OCI-LY7 (cell line): ENCODE measurements at regions not wholly inside any gene's neighbourhood (a gene's known extent, or its start where the extent isn't known, plus 50 kb on each side); places are given as distances from the start of the nearest gene placed in this dataset.
A peak's percentile ranks its signal among the peaks of the same experiment; 100 is the strongest.

Source experiments
- BruUV-seq: library from RNA; stranded (reverse); fragments of 400-500 nt; replicated peaks from 2 replicates; lab custom pipeline; 2021; lab: Mats Ljungman, UMichigan
- CTCF ChIA-PET: fragments of 300-600 bp; sonication (Branson Sonifier 250); formaldehyde crosslinking; loops from one replicate; lab custom pipeline; 2022; ENCODE audit warnings: antibody characterized with exemption; ENCODE audit not compliant: unreplicated experiment; lab: Charles Lee
- POLR2A ChIA-PET: fragments of 300-600 bp; sonication (Branson Sonifier 250); formaldehyde crosslinking; loops from one replicate; lab custom pipeline; 2022; ENCODE audit warnings: antibody characterized with exemption; lab: Charles Lee
- DNase-seq: peaks from one replicate; pipeline ENCODE4 v3.0.0-alpha.2; 2015; ENCODE audit warnings: low spot score
- H2AFZ ChIP-seq: fragments of 200-600 bp; sonication (generic), shearing (Covaris generic); 2 replicates; pipeline ENCODE4 v1.6.1; 2014; ENCODE audit warnings: mild to moderate bottlenecking, antibody characterized with exemption, low read length, moderate library complexity
- H3K27ac ChIP-seq: fragments of 200-600 bp; sonication (generic); 2 replicates; pipeline ENCODE4 v1.5.1; 2014; ENCODE audit warnings: mixed run types, low read depth, mild to moderate bottlenecking, moderate library complexity, low read length, inconsistent platforms; ENCODE audit not compliant: poor library complexity, severe bottlenecking
- H3K36me3 ChIP-seq: fragments of 200-600 bp; sonication (generic); 2 replicates; pipeline ENCODE4 v1.6.1; 2014; ENCODE audit warnings: mild to moderate bottlenecking, antibody characterized with exemption, low read length, moderate library complexity, mixed read lengths; ENCODE audit not compliant: insufficient read depth
- H3K4me1 ChIP-seq: fragments of 200-600 bp; sonication (generic); 2 replicates; pipeline ENCODE4 v1.5.1; 2014; ENCODE audit warnings: mild to moderate bottlenecking, low read length; ENCODE audit not compliant: insufficient read depth, poor library complexity, severe bottlenecking
- H3K4me2 ChIP-seq: fragments of 200-600 bp; sonication (generic); 2 replicates; pipeline ENCODE4 v1.6.1; 2014; ENCODE audit warnings: mild to moderate bottlenecking, low read length
- H3K4me3 ChIP-seq: fragments of 200-600 bp; sonication (generic); 2 replicates; pipeline ENCODE4 v1.5.1; 2014; ENCODE audit warnings: mild to moderate bottlenecking, low read depth, low read length; ENCODE audit not compliant: poor library complexity, severe bottlenecking
- H3K79me2 ChIP-seq: fragments of 200-600 bp; sonication (generic); 2 replicates; pipeline ENCODE4 v1.6.1; 2016; ENCODE audit warnings: low read depth, mild to moderate bottlenecking, low read length, moderate library complexity, mixed read lengths; ENCODE audit not compliant: insufficient read depth
- H3K9me2 ChIP-seq: fragments of 200-600 bp; sonication (generic); 2 replicates; pipeline ENCODE4 v1.6.1; 2016; ENCODE audit warnings: mild to moderate bottlenecking, low read length, mixed read lengths; ENCODE audit not compliant: insufficient read depth
- H3K9me3 ChIP-seq: fragments of 200-600 bp; sonication (generic); 2 replicates; pipeline ENCODE4 v1.6.1; 2014; ENCODE audit warnings: mild to moderate bottlenecking, mixed run types, low read length, mixed read lengths
- H4K20me1 ChIP-seq: fragments of 200-600 bp; sonication (generic); 2 replicates; pipeline ENCODE4 v1.6.1; 2014; ENCODE audit warnings: mild to moderate bottlenecking, antibody characterized with exemption, low read length, moderate library complexity, mixed read lengths; ENCODE audit not compliant: insufficient read depth
- EZH2phosphoT487 ChIP-seq: fragments of 200-600 bp; sonication (generic); IDR thresholded peaks from 2 replicates; pipeline ENCODE4 v1.6.1; 2018; ENCODE audit warnings: low read depth, borderline replicate concordance, mild to moderate bottlenecking, mixed run types, antibody characterized with exemption, low read length, moderate library complexity, mixed read lengths
- intact Hi-C: fragments of 100-400 bp; cut with micrococcal nuclease; formaldehyde crosslinking; loops from one replicate; pipeline ENCODE4 v1.10.0; 2022; ENCODE audit not compliant: unreplicated experiment
- TF ChIP-seq, protein P1 (sequence below): fragments of 200-600 bp; sonication (generic); conservative IDR thresholded peaks from 2 replicates; pipeline ENCODE4 v1.5.1; 2014; ENCODE audit warnings: mild to moderate bottlenecking, antibody characterized with exemption, low read length, moderate library complexity, mixed read lengths

DNA sequence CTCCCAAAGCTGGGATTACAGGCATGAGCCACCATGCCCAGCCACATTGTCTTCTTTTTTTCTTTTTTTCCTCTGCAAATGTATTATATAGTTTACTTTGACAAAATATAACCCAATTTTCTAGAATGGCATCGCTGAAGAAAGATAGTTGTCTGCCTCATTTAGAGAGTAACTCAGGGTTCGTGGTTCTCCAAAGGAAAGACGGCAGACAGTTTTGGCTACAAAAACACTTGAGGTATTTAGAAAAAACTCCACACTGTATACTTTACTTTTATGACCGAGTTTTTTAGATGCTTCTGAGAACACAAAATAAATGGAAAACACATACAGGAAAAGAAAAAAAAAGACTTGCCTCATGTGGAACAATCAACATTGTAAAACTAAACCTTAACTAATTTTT lies 369.1 kb upstream of the ATP2B1 start:
- no peak overlapping the region; the same call in 1 of the 2 replicates for H2AFZ ChIP-seq
- H3K36me3 ChIP-seq, result peaks cover 9% of the 10 kb centered on the region
- BruUV-seq, result no TSS peak
- H4K20me1 ChIP-seq, result no peaks in the 10 kb centered on the region
- peaks cover 58% of the 10 kb centered on the region for H3K4me1 ChIP-seq
- intact Hi-C loops, result loop anchor here (5.0 kb wide), 1 partner anchor 150 kb away; no protein-coding TSS in a partner anchor
- DNase-seq, result no peak
- H3K4me3 ChIP-seq, result no peak overlapping the region
- POLR2A ChIA-PET, result interaction anchor here (0.7 to 2.5 kb wide), 6 partner anchors 14 to 368 kb away, joined by 4 to 12 read pairs (median 6); no protein-coding TSS in a partner anchor
- H3K9me3 ChIP-seq, result peaks cover 12% of the 10 kb centered on the region; the same call in 1 of the 2 replicates
- CTCF ChIA-PET, result interaction anchor here (1.9 kb wide), 1 partner anchor 8 kb away, joined by 5 read pairs; no protein-coding TSS in a partner anchor
- no peaks in the 10 kb centered on the region for H3K9me2 ChIP-seq
- no peak overlapping the region for H3K4me2 ChIP-seq
- H3K27ac ChIP-seq, result peak overlapping the region; percentile 87
- H3K79me2 ChIP-seq, result no peaks in the 10 kb centered on the region
- TF ChIP-seq, protein P1, sequence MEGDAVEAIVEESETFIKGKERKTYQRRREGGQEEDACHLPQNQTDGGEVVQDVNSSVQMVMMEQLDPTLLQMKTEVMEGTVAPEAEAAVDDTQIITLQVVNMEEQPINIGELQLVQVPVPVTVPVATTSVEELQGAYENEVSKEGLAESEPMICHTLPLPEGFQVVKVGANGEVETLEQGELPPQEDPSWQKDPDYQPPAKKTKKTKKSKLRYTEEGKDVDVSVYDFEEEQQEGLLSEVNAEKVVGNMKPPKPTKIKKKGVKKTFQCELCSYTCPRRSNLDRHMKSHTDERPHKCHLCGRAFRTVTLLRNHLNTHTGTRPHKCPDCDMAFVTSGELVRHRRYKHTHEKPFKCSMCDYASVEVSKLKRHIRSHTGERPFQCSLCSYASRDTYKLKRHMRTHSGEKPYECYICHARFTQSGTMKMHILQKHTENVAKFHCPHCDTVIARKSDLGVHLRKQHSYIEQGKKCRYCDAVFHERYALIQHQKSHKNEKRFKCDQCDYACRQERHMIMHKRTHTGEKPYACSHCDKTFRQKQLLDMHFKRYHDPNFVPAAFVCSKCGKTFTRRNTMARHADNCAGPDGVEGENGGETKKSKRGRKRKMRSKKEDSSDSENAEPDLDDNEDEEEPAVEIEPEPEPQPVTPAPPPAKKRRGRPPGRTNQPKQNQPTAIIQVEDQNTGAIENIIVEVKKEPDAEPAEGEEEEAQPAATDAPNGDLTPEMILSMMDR, result no peak
- no peak for TF ChIP-seq EZH2phosphoT487

DNA sequence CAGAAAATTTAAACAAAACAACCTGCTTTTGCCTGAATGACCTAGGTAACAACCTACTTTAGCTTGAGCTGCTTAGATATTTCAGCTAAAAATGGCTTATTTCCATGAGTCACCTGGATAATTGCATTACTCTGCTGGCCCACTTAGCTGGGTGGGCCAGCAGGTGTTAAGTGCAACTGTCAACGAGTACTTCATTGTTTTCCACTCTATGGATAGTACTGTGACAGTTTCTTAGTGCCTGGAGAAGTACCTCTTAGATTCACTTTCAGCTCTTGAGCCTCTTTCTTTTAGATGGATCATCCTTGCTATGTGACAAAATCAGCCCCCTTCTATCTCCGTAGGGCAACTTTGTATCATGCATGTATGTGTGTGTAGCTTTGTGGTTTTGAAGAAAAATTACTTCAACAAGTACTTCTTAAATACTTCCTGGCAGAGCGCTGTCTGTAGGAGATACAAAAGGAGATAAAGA lies 368.2 kb upstream of the ATP2B1 start:
- Histone ChIP-seq H3K4me3 (no peak overlapping the region), H3K4me1 (peaks cover 66% of the 10 kb centered on the region), H3K9me3 (peaks cover 15% of the 10 kb centered on the region; the same call in 1 of the 2 replicates), H4K20me1 (no peaks in the 10 kb centered on the region), H3K36me3 (peaks cover 12% of the 10 kb centered on the region), H3K9me2 (no peaks in the 10 kb centered on the region), H3K27ac (peak overlapping the region; percentile 87), H3K4me2 (peak overlapping the region; percentile 8), H3K79me2 (no peaks in the 10 kb centered on the region), H2AFZ (peak overlapping the region; percentile 42)
- peak; percentile 82 for DNase-seq
- intact Hi-C loops, result loop anchor here (5.0 kb wide), 1 partner anchor 150 kb away; no protein-coding TSS in a partner anchor
- TF ChIP-seq, protein P1, result no peak
- TF ChIP-seq EZH2phosphoT487, result no peak
- POLR2A ChIA-PET, result interaction anchor here (0.5 to 2.5 kb wide), 17 partner anchors 8 to 459 kb away, joined by 3 to 17 read pairs (median 5); no protein-coding TSS in a partner anchor
- no TSS peak for BruUV-seq
- CTCF ChIA-PET, result interaction anchor here (1.9 kb wide), 1 partner anchor 8 kb away, joined by 5 read pairs; no protein-coding TSS in a partner anchor

DNA sequence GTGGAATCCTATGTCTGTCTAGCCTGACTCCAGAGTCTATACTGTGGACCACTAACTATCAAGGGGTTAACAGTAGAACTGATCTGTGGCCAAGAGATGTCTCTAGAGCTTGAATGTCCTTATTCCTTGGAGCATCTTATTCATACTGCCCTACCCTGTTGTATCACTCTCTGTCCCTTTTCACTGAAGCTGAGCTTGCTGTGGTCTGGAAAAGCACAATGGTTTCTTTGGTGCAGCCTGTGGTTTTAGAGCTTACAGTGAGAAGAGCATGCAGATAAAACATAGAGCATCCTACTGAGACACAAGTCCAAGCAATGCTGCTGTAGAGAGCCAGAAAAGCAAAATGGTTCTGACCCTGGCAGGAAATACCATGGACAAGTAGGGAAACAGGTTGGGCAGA lies 367.0 kb upstream of the ATP2B1 start:
- peak overlapping the region; percentile 42 for H2AFZ ChIP-seq
- CTCF ChIA-PET, result interaction anchor here (1.9 kb wide), 1 partner anchor 10 kb away, joined by 5 read pairs; no protein-coding TSS in a partner anchor
- peaks cover 26% of the 10 kb centered on the region; the same call in 1 of the 2 replicates for H3K9me3 ChIP-seq
- no TSS peak for BruUV-seq
- H3K79me2 ChIP-seq, result no peaks in the 10 kb centered on the region
- H3K4me1 ChIP-seq, result peaks cover 66% of the 10 kb centered on the region
- H3K27ac ChIP-seq, result peak overlapping the region; percentile 87
- no peak for DNase-seq
- no peak for TF ChIP-seq EZH2phosphoT487
- TF ChIP-seq, protein P1, result no peak
- no peaks in the 10 kb centered on the region for H3K9me2 ChIP-seq
- H3K4me3 ChIP-seq, result no peak overlapping the region
- POLR2A ChIA-PET, result interaction anchor here (0.6 to 2.5 kb wide), 8 partner anchors 10 to 370 kb away, joined by 3 to 17 read pairs (median 11); no protein-coding TSS in a partner anchor
- peaks cover 22% of the 10 kb centered on the region for H3K36me3 ChIP-seq
- intact Hi-C loops, result loop anchor here (5.0 kb wide), 1 partner anchor 148 kb away; no protein-coding TSS in a partner anchor
- H4K20me1 ChIP-seq, result no peaks in the 10 kb centered on the region
- no peak overlapping the region for H3K4me2 ChIP-seq
